Type B pancreatic cell (in vitro differentiated cells): ENCODE measurements at regions not wholly inside any gene's neighbourhood (a gene's known extent, or its start where the extent isn't known, plus 50 kb on each side); places are given as distances from the start of the nearest gene placed in this dataset.

Experiments used
- DNase-seq: peaks from one replicate; pipeline ENCODE4 v3.0.0; 2021; ENCODE audit warnings: mixed read lengths; ENCODE audit not compliant: unreplicated experiment; ENCODE audit errors: extremely low spot score
- H3K27ac Mint-ChIP-seq: 2 replicates; pipeline ENCODE4 v1.8.0; 2021; ENCODE audit warnings: mild to moderate bottlenecking, mixed read lengths
- H3K27me3 Mint-ChIP-seq: 2 replicates; pipeline ENCODE4 v1.8.0; 2021; ENCODE audit warnings: mixed read lengths
- H3K36me3 Mint-ChIP-seq: 2 replicates; pipeline ENCODE4 v1.8.0; 2021; ENCODE audit warnings: mixed read lengths
- H3K4me1 Mint-ChIP-seq: one replicate; pipeline ENCODE4 v1.8.0; 2021; ENCODE audit warnings: mixed read lengths; ENCODE audit not compliant: unreplicated experiment
- H3K4me3 Mint-ChIP-seq: 2 replicates; pipeline ENCODE4 v1.8.0; 2021; ENCODE audit warnings: mild to moderate bottlenecking, mixed read lengths
- H3K9me3 Mint-ChIP-seq: 2 replicates; pipeline ENCODE4 v1.8.0; 2021; ENCODE audit warnings: mixed read lengths
- CTCF ChIP-seq: fragments of 200-600 bp; sonication (generic); conservative IDR thresholded peaks from 2 replicates; pipeline ENCODE4 v1.5.0; 2021; ENCODE audit warnings: antibody characterized with exemption, mild to moderate bottlenecking

- no peak for DNase-seq
- H3K4me1 Mint-ChIP-seq = peaks cover 10% of the 10 kb centered on the region
- no peak for TF ChIP-seq CTCF
- no peaks in the 10 kb centered on the region for H3K27me3 Mint-ChIP-seq
- no peaks in the 10 kb centered on the region for H3K36me3 Mint-ChIP-seq
- no peak overlapping the region for H3K4me3 Mint-ChIP-seq
- no peaks in the 10 kb centered on the region for H3K9me3 Mint-ChIP-seq
- H3K27ac Mint-ChIP-seq = no peak overlapping the region
These were observed 668.7 kb upstream of the SLC35B3 start for GRCh38 chr6:9103876-9104521.

- no peak for DNase-seq
- H3K27ac Mint-ChIP-seq = no peak overlapping the region
- peaks cover 15% of the 10 kb centered on the region for H3K4me1 Mint-ChIP-seq
- H3K4me3 Mint-ChIP-seq = no peak overlapping the region
- no peaks in the 10 kb centered on the region for H3K36me3 Mint-ChIP-seq
- no peaks in the 10 kb centered on the region for H3K27me3 Mint-ChIP-seq
- TF ChIP-seq CTCF = no peak
- no peaks in the 10 kb centered on the region for H3K9me3 Mint-ChIP-seq
These were observed 666.6 kb upstream of the SLC35B3 start for GRCh38 chr6:9101920-9102319.

- H3K4me1 Mint-ChIP-seq = peaks cover 21% of the 10 kb centered on the region
- no peaks in the 10 kb centered on the region for H3K27me3 Mint-ChIP-seq
- no peak overlapping the region for H3K4me3 Mint-ChIP-seq
- no peaks in the 10 kb centered on the region for H3K36me3 Mint-ChIP-seq
- DNase-seq = no peak
- TF ChIP-seq CTCF = no peak
- H3K27ac Mint-ChIP-seq = no peak overlapping the region
- H3K9me3 Mint-ChIP-seq = no peaks in the 10 kb centered on the region
These were observed 665.7 kb upstream of the SLC35B3 start for GRCh38 chr6:9100869-9101580.

GRCh38 chr6:9095729-9096128 is 660.4 kb upstream of the SLC35B3 start:
- no peak overlapping the region for H3K4me3 Mint-ChIP-seq
- H3K27ac Mint-ChIP-seq = peak overlapping the region; percentile 4
- no peaks in the 10 kb centered on the region for H3K9me3 Mint-ChIP-seq
- DNase-seq = no peak
- H3K27me3 Mint-ChIP-seq = peaks cover 7% of the 10 kb centered on the region
- H3K4me1 Mint-ChIP-seq = peaks cover 23% of the 10 kb centered on the region
- no peaks in the 10 kb centered on the region for H3K36me3 Mint-ChIP-seq
- TF ChIP-seq CTCF = no peak

GRCh38 chr6:9095137-9095536 is 659.8 kb upstream of the SLC35B3 start:
- H3K36me3 Mint-ChIP-seq = no peaks in the 10 kb centered on the region
- no peak overlapping the region for H3K27ac Mint-ChIP-seq
- TF ChIP-seq CTCF = no peak
- H3K9me3 Mint-ChIP-seq = no peaks in the 10 kb centered on the region
- H3K4me1 Mint-ChIP-seq = peaks cover 21% of the 10 kb centered on the region
- peaks cover 7% of the 10 kb centered on the region for H3K27me3 Mint-ChIP-seq
- DNase-seq = no peak
- no peak overlapping the region for H3K4me3 Mint-ChIP-seq
